MM.1S (cell line): ENCODE measurements at regions not wholly inside any gene's neighbourhood (a gene's known extent, or its start where the extent isn't known, plus 50 kb on each side); places are given as distances from the start of the nearest gene placed in this dataset.

Source experiments
- CTCF ChIP-seq: fragments of 300-600 bp; sonication (generic); IDR thresholded peaks from 2 replicates; pipeline ENCODE4 v1.5.1; 2016; ENCODE audit warnings: antibody characterized with exemption, low read length, mixed read lengths
- EZH2phosphoT487 ChIP-seq: fragments of 300-600 bp; sonication (generic); IDR thresholded peaks from 2 replicates; pipeline ENCODE4 v1.6.1; 2018; ENCODE audit warnings: antibody characterized with exemption, low read length

- no peak for TF ChIP-seq CTCF
- no peak for TF ChIP-seq EZH2phosphoT487
These were observed 62.1 kb upstream of the KYNU start for GRCh38 chr2:142815375-142815774.
